ELR (cell line): ENCODE measurements at regions not wholly inside any gene's neighbourhood (a gene's known extent, or its start where the extent isn't known, plus 50 kb on each side); places are given as distances from the start of the nearest gene placed in this dataset.

Experiments used
- DNase-seq: peaks from one replicate; pipeline ENCODE4 v3.0.0-alpha.2; 2015; ENCODE audit warnings: low read depth

DNA sequence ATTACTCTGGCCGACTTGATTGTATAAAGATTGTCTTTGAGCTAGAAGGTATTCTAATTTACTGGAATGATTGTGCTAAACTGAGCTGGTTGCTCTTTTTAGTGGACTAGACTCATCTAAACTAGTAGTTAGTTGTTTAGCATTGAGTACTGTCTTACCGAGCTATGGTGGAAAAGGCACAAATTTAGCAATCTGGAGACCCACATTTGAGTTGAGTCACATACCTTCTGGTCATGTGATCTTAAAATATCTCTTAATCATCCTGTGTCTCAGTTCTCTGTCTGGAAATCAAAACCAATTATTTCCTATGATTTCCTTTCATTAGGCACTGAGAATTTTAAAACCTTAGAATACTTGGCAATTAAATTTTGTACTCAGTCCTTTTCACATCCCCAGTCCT, 349.5 kb downstream of the IRS2 start:
- DNase-seq: no peak

- DNase-seq: no peak
These were observed 350.2 kb downstream of the IRS2 start for GRCh38 chr13:109436055-109436622.

GRCh38 chr13:109431217-109431616, 355.2 kb downstream of the IRS2 start:
- no peak for DNase-seq

- DNase-seq: no peak
These were observed 358.2 kb downstream of the IRS2 start for GRCh38 chr13:109428146-109428545.

- DNase-seq: no peak
These were observed 358.7 kb downstream of the IRS2 start for GRCh38 chr13:109427695-109428094.

GRCh38 chr13:109427148-109427547, 359.2 kb downstream of the IRS2 start:
- DNase-seq: no peak

- no peak for DNase-seq
These were observed 359.7 kb downstream of the IRS2 start for GRCh38 chr13:109426690-109426990.

- no peak for DNase-seq
These were observed 360.3 kb downstream of the IRS2 start for GRCh38 chr13:109425821-109426689.

DNA sequence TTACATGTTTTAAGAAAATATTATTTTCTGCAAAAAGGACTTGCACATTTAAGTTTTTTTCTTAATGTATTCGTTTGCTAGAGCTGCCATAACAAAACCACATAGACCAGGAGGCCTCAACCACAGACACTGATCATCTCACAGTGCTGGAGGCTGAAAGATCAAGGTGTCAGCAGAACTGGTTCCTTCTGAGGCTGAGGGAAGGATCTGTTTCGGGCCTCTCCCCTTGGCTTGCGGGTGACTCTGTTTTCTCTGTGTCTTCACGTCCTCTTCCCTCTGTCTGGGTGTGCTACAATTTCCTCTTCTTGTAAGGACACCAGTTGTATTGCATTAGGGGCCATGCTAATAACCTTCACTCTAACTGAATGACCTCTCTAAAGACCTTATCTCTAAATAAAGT, 364.2 kb downstream of the IRS2 start:
- no peak for DNase-seq

GRCh38 chr13:109419896-109420295, 366.5 kb downstream of the IRS2 start:
- DNase-seq: no peak

DNA sequence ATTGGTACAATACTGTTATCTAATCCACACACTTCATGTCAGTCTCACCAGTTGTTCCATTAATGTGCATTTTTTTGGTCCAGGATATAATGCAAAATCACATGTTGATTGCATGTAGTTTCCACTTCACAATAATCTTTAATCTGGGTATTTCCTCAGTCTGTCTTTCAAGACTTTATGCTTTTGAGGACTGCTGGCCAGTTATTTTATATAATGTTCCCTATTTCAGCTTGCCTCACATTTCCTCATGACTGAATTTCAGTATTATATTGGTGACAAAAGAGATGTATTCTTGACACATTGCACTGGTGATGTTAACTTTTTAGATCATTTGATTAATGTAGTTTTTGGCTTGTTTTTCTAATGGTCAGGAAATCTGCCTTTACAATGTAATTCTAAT, 368.3 kb downstream of the IRS2 start:
- no peak for DNase-seq

- DNase-seq: no peak
These were observed 370.4 kb downstream of the IRS2 start for GRCh38 chr13:109416001-109416400.

DNA sequence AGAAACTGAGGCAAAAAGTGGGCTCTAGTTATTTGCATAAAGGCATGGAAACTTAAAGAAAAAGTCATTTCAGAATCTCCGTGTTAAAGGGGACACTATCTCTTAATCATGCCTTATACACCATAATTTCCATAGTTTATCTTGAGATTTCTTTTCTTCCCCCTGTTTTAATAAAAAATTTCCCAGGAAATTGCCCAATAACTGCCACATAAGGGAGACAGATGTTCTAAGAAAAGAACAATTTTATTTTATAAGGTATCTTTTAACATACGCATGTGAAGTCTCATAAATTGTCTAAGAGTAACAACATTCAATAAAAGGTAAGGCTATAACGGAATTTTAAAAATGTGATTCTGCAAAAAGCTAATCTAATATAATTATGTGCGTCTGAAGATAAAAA, 371.3 kb downstream of the IRS2 start:
- DNase-seq: no peak

GRCh38 chr13:109412283-109412901, 374.0 kb downstream of the IRS2 start:
- peak; percentile 22 for DNase-seq

DNA sequence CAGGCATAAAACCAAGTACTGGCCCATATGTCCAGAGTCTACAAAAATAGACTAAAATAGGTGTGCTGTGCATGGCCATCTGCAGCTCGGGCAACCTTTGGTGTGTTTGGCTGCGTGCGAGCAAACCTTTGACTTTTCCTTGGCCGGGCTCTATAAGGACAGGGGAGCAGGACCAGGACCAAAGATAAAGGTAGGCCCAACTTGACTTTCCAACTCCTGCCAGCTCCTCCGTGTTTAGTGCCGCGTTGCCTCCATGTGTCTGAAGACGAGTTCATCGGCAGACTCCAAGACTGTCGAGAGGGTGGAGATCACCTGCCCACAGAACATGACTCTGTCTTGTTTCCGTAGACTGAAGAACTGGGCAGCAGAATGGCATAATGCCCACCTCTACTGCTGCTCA, 375.5 kb downstream of the IRS2 start:
- no peak for DNase-seq

DNA sequence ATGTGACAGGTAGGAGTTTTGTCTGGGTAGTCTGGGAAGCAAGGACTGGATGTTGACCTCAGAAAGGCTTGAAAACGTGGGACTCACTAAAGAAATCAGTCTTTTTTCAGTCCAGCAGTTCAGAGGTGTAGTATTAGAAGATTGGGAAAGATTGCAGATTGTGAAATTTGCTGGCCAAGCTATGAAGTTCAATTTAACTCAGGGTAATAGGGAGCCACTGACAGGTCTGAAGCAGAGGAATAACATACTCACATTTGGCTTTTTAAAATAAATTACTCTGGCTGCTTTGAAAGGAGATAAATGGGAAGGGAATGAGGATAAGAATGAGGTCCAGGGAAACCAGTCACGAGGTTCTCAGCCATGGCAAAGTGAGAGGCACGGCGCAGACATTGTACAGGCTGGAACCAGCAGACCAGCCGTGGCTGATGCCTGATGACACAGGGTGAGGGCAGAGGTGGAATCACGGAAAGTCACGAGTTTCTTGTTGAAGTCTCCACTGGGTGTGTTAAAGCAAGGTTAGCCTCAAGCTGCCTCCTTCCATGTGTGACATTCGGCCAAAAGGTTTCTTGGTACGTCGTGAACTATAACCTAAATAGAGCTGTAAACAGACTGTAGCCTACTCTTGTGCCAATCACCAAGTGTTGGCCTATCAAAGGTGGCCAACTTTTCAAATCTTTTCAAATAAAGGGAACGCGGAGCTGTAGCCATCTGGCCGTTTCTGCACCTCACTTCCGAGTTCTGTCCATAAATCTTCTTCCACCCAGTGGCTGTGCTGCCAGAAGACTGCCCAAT, 377.6 kb downstream of the IRS2 start:
- DNase-seq: no peak

GRCh38 chr13:109406376-109406992, 379.9 kb downstream of the IRS2 start:
- no peak for DNase-seq

GRCh38 chr13:109403012-109403421, 383.4 kb downstream of the IRS2 start:
- DNase-seq: no peak

- DNase-seq: no peak
These were observed 384.5 kb downstream of the IRS2 start for GRCh38 chr13:109401891-109402290.

GRCh38 chr13:109401307-109401706, 385.1 kb downstream of the IRS2 start:
- no peak for DNase-seq

DNA sequence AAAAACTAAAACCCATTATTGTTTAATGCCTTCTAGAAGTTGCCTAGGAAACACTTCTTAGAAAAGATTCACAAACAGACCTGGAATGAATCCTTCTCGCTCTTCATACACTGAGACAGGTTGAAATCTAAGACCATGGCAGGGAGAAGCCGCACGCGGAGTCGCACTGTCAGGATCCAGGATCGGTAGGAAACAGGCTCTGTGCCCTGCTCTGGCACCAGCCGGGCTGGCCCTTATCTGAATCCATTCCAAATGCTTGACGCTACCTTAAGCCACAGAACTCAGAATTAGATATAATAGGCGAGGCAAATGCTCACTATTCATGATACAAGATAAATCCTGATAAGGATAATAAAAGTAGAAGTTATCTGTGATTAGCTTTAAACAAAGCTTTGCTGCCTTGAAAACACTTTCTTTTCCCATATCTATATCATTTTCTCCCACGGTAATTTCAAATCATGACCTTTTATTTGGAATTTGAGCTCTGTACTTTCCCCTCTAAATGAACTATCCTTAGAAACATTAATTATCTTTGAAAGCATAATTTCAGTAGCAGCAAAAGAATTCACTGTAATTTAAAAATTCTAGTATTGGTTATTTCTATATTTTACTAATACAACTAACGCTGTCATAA, 385.6 kb downstream of the IRS2 start:
- no peak for DNase-seq

DNA sequence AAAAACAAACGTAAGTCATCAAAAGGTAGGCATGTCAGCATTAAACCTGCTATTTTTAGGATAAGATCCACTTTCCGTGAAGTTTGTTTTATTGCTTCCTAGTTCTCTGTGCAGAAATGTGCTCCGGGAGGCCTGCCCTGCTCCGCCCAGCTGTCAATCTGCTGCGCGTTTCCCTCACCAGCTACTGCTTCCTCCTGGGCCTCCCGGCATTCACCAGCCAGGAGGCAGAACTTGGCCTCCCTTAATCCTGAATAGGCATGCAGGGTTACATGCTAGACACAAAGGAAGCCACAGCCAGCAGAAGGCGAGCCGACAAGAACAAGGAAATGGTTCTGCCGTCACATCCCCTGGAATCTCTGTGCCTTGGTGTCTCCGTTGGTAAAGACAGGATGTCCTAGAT, 386.2 kb downstream of the IRS2 start:
- no peak for DNase-seq
